HEK293 (cell line): ENCODE measurements at regions not wholly inside any gene's neighbourhood (a gene's known extent, or its start where the extent isn't known, plus 50 kb on each side); places are given as distances from the start of the nearest gene placed in this dataset.

Experiments used
- CTCF ChIA-PET: fragments of 350-600 bp; formaldehyde crosslinking; extraction: SDS; loops from one replicate; lab custom pipeline; 2021; ENCODE audit warnings: antibody characterized with exemption; lab: Yijun Ruan, JAX
- POLR2A ChIA-PET: fragments of 300-600 bp; formaldehyde crosslinking; extraction: SDS; loops from one replicate; lab custom pipeline; 2020; ENCODE audit warnings: antibody characterized with exemption, inconsistent platforms; lab: Yijun Ruan, JAX
- H3K27ac ChIP-seq: fragments of 200-500 bp; sonication (Bioruptor generic); 2 replicates; pipeline ENCODE4 v1.5.1; 2014; ENCODE audit warnings: low read depth, low read length, control low read depth, inconsistent platforms; ENCODE audit errors: extremely low read depth
- H3K36me3 ChIP-seq, 2 experiments: fragments of 200-500 bp in 1 of 2; sonication (Bioruptor generic) in 1 of 2; 1 replicate in 1 of 2; 2 replicates in 1 of 2; pipeline ENCODE4 v1.5.1; 2014 to 2017; ENCODE audit warnings: inconsistent platforms in 2 of 2, low read length in 2 of 2; ENCODE audit not compliant: control insufficient read depth in 2 of 2, insufficient read depth in 1 of 2
- H3K4me1 ChIP-seq: fragments of 200-500 bp; sonication (Bioruptor generic); 2 replicates; pipeline ENCODE4 v1.5.1; 2014; ENCODE audit warnings: mild to moderate bottlenecking, low read length, inconsistent platforms; ENCODE audit not compliant: control insufficient read depth, insufficient read depth
- H3K4me3 ChIP-seq: 2 replicates; pipeline ENCODE4 v1.5.1; 2011; ENCODE audit warnings: low read depth, mild to moderate bottlenecking, control low read depth, low read length, moderate library complexity
- H3K9me3 ChIP-seq: fragments of 200-500 bp; sonication (Bioruptor generic); 2 replicates; pipeline ENCODE4 v1.5.1; 2014; ENCODE audit warnings: low read depth, low read length, inconsistent platforms; ENCODE audit not compliant: control insufficient read depth, insufficient read depth
- BCL11A ChIP-seq: fragments of 450-650 bp; formaldehyde crosslinking; IDR thresholded peaks from 2 replicates; pipeline ENCODE4 v1.5.1; 2016; ENCODE audit warnings: low read depth, missing biosample characterization, missing genetic modification characterization
- KLF1 ChIP-seq: fragments of 450-650 bp; formaldehyde crosslinking; IDR thresholded peaks from 2 replicates; pipeline ENCODE4 v1.5.1; 2016; ENCODE audit warnings: missing biosample characterization, missing genetic modification characterization
- KLF17 ChIP-seq: fragments of 450-650 bp; formaldehyde crosslinking; IDR thresholded peaks from 2 replicates; pipeline ENCODE4 v1.5.1; 2016; ENCODE audit warnings: missing biosample characterization, missing genetic modification characterization
- KLF8 ChIP-seq: fragments of 450-650 bp; formaldehyde crosslinking; IDR thresholded peaks from 2 replicates; pipeline ENCODE4 v1.5.1; 2016; ENCODE audit warnings: missing biosample characterization, missing genetic modification characterization
- SP2 ChIP-seq: fragments of 450-650 bp; formaldehyde crosslinking; IDR thresholded peaks from 2 replicates; pipeline ENCODE4 v1.5.1; 2016; ENCODE audit warnings: missing biosample characterization, missing genetic modification characterization
- SP3 ChIP-seq: fragments of 450-650 bp; formaldehyde crosslinking; IDR thresholded peaks from 2 replicates; pipeline ENCODE4 v1.5.1; 2016; ENCODE audit warnings: missing biosample characterization, missing genetic modification characterization
- ZBTB1 ChIP-seq: fragments of 450-650 bp; formaldehyde crosslinking; IDR thresholded peaks from 2 replicates; pipeline ENCODE4 v1.5.1; 2016; ENCODE audit warnings: missing biosample characterization, missing genetic modification characterization
- ZBTB48 ChIP-seq: fragments of 450-650 bp; formaldehyde crosslinking; IDR thresholded peaks from 2 replicates; pipeline ENCODE4 v1.5.1; 2016; ENCODE audit warnings: missing biosample characterization, missing genetic modification characterization
- ZBTB7A ChIP-seq: fragments of 450-650 bp; formaldehyde crosslinking; IDR thresholded peaks from 2 replicates; pipeline ENCODE4 v1.5.1; 2016; ENCODE audit warnings: low read depth, missing biosample characterization, missing genetic modification characterization
- ZFP41 ChIP-seq: fragments of 450-650 bp; formaldehyde crosslinking; IDR thresholded peaks from 2 replicates; pipeline ENCODE4 v1.5.1; 2016; ENCODE audit warnings: missing biosample characterization, missing genetic modification characterization, borderline replicate concordance
- ZNF19 ChIP-seq: fragments of 450-650 bp; formaldehyde crosslinking; IDR thresholded peaks from 2 replicates; pipeline ENCODE4; 2016; ENCODE audit warnings: missing biosample characterization, missing genetic modification characterization, low read depth
- ZNF221 ChIP-seq: fragments of 450-650 bp; formaldehyde crosslinking; IDR thresholded peaks from 2 replicates; pipeline ENCODE4 v1.5.1; 2017; ENCODE audit warnings: missing biosample characterization, missing genetic modification characterization, borderline replicate concordance
- ZNF266 ChIP-seq: fragments of 450-650 bp; formaldehyde crosslinking; IDR thresholded peaks from 2 replicates; pipeline ENCODE4 v1.5.1; 2016; ENCODE audit warnings: missing biosample characterization, missing genetic modification characterization, low read depth
- ZNF518A ChIP-seq: fragments of 450-650 bp; formaldehyde crosslinking; conservative IDR thresholded peaks from 2 replicates; pipeline ENCODE4 v1.5.1; 2016; ENCODE audit warnings: low read depth, missing biosample characterization, missing genetic modification characterization
- ZNF530 ChIP-seq: fragments of 450-650 bp; formaldehyde crosslinking; IDR thresholded peaks from 2 replicates; pipeline ENCODE4 v1.5.1; 2016; ENCODE audit warnings: low read depth, missing biosample characterization, missing genetic modification characterization
- ZNF558 ChIP-seq: fragments of 450-650 bp; formaldehyde crosslinking; IDR thresholded peaks from 2 replicates; pipeline ENCODE4 v1.5.1; 2016; ENCODE audit warnings: missing biosample characterization, missing genetic modification characterization
- ZNF645 ChIP-seq: fragments of 450-650 bp; formaldehyde crosslinking; IDR thresholded peaks from 2 replicates; pipeline ENCODE4; 2016; ENCODE audit warnings: missing biosample characterization, missing genetic modification characterization
- ZNF654 ChIP-seq: fragments of 450-650 bp; formaldehyde crosslinking; IDR thresholded peaks from 2 replicates; pipeline ENCODE4 v1.5.1; 2016; ENCODE audit warnings: low read depth, missing biosample characterization, missing genetic modification characterization
- ZNF701 ChIP-seq: fragments of 450-650 bp; formaldehyde crosslinking; IDR thresholded peaks from 2 replicates; pipeline ENCODE4 v1.5.1; 2016; ENCODE audit warnings: missing biosample characterization, missing genetic modification characterization
- ZNF791 ChIP-seq: fragments of 450-650 bp; formaldehyde crosslinking; IDR thresholded peaks from 2 replicates; pipeline ENCODE4 v1.5.1; 2016; ENCODE audit warnings: missing biosample characterization, missing genetic modification characterization
- TF ChIP-seq, protein P1 (sequence below): fragments of 450-650 bp; formaldehyde crosslinking; IDR thresholded peaks from 2 replicates; pipeline ENCODE4 v1.5.1; 2016; ENCODE audit warnings: missing biosample characterization, missing genetic modification characterization

GRCh38 chr10:78863906-78864239 is 204.9 kb upstream of the ZMIZ1 start:
- POLR2A ChIA-PET = no interaction called here
- H3K4me3 ChIP-seq = no peak overlapping the region
- no peaks in the 10 kb centered on the region for H3K4me1 ChIP-seq
- H3K36me3 ChIP-seq = no peaks in the 10 kb centered on the region
- no peak overlapping the region for H3K27ac ChIP-seq
- TF ChIP-seq KLF1 (tag by site-specific recombination) = no peak
- TF ChIP-seq ZBTB7A (tag by site-specific recombination) = no peak
- no peak for TF ChIP-seq ZNF654
- TF ChIP-seq ZBTB48 (tag by site-specific recombination) = no peak
- H3K9me3 ChIP-seq = no peaks in the 10 kb centered on the region
- CTCF ChIA-PET = no interaction called here

GRCh38 chr10:78864761-78865537 is 203.8 kb upstream of the ZMIZ1 start:
- Histone ChIP-seq H3K4me3 (no peak overlapping the region), H3K36me3 (no peaks in the 10 kb centered on the region), H3K9me3 (no peaks in the 10 kb centered on the region), H3K4me1 (no peaks in the 10 kb centered on the region), H3K27ac (no peak overlapping the region)
- ChIA-PET POLR2A (no interaction called here), CTCF (no interaction called here)
- no peak for TF ChIP-seq SP2 (tag by site-specific recombination)
- no peak for TF ChIP-seq ZNF530 (tag by site-specific recombination)
- TF ChIP-seq ZNF645 (tag by site-specific recombination) = no peak
- no peak for TF ChIP-seq SP3 (tag by site-specific recombination)

- Histone ChIP-seq H3K27ac (no peak overlapping the region), H3K36me3 (no peaks in the 10 kb centered on the region), H3K4me3 (no peak overlapping the region), H3K4me1 (no peaks in the 10 kb centered on the region), H3K9me3 (no peaks in the 10 kb centered on the region)
- TF ChIP-seq BCL11A (no peak), ZNF791 (no peak), KLF8 (tag by site-specific recombination) (no peak), KLF17 (no peak), ZNF701 (tag by site-specific recombination) (no peak), ZNF221 (tag by site-specific recombination) (no peak), ZNF19 (no peak), ZBTB1 (no peak), ZNF518A (no peak), ZNF558 (tag by site-specific recombination) (no peak), ZNF266 (tag by site-specific recombination) (no peak), ZFP41 (tag by site-specific recombination) (no peak)
- TF ChIP-seq, protein P1, sequence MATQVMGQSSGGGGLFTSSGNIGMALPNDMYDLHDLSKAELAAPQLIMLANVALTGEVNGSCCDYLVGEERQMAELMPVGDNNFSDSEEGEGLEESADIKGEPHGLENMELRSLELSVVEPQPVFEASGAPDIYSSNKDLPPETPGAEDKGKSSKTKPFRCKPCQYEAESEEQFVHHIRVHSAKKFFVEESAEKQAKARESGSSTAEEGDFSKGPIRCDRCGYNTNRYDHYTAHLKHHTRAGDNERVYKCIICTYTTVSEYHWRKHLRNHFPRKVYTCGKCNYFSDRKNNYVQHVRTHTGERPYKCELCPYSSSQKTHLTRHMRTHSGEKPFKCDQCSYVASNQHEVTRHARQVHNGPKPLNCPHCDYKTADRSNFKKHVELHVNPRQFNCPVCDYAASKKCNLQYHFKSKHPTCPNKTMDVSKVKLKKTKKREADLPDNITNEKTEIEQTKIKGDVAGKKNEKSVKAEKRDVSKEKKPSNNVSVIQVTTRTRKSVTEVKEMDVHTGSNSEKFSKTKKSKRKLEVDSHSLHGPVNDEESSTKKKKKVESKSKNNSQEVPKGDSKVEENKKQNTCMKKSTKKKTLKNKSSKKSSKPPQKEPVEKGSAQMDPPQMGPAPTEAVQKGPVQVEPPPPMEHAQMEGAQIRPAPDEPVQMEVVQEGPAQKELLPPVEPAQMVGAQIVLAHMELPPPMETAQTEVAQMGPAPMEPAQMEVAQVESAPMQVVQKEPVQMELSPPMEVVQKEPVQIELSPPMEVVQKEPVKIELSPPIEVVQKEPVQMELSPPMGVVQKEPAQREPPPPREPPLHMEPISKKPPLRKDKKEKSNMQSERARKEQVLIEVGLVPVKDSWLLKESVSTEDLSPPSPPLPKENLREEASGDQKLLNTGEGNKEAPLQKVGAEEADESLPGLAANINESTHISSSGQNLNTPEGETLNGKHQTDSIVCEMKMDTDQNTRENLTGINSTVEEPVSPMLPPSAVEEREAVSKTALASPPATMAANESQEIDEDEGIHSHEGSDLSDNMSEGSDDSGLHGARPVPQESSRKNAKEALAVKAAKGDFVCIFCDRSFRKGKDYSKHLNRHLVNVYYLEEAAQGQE (tag by site-specific recombination) = no peak
- ChIA-PET POLR2A (no interaction called here), CTCF (no interaction called here)
Measured at GRCh38 chr10:78865538-78865875, 203.3 kb upstream of the ZMIZ1 start.
